ENCODE measurements at regions not wholly inside any gene's neighbourhood (a gene's known extent, or its start where the extent isn't known, plus 50 kb on each side); places are given as distances from the start of the nearest gene placed in this dataset.

GRCh38 chr10:121098751-121099150 is 247.6 kb downstream of the WDR11 start:
- H3K4me1 Mint-ChIP-seq (ENCODE audit: low read depth), result no peaks in the 10 kb centered on the region
- no peak overlapping the region for H3K4me3 Mint-ChIP-seq
- no peaks in the 10 kb centered on the region for H3K36me3 Mint-ChIP-seq (ENCODE audit: low read depth)
- H3K27ac Mint-ChIP-seq, result no peak overlapping the region
- H3K27me3 Mint-ChIP-seq, result no peaks in the 10 kb centered on the region
- H3K9me3 Mint-ChIP-seq, result no peaks in the 10 kb centered on the region
- intact Hi-C loops (cut with micrococcal nuclease), result no loop called here

DNA sequence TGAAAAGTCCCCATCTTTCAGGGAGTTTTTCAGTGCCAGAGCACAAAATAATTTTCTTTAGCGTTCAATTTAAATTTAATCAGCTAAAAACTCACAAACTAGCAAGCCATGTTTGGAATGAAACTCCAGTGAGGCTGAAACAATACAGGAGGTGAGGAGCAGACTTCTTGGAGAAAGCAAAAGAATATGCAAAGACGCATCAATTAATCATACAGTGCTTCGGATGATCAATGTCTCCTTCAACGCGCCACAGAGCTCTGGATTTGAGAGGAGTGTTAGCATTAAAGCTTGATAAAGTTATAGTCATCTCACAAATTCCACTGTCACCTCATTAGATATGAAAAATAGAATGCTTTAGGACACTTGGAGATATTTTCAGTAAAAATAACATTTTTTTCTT is 248.0 kb downstream of the WDR11 start:
- Mint-ChIP-seq H3K27me3 (no peaks in the 10 kb centered on the region), H3K27ac (no peak overlapping the region), H3K36me3 (ENCODE audit: low read depth) (no peaks in the 10 kb centered on the region), H3K4me1 (ENCODE audit: low read depth) (no peaks in the 10 kb centered on the region), H3K4me3 (no peak overlapping the region), H3K9me3 (no peaks in the 10 kb centered on the region)
- intact Hi-C loops (cut with micrococcal nuclease), result no loop called here

DNA sequence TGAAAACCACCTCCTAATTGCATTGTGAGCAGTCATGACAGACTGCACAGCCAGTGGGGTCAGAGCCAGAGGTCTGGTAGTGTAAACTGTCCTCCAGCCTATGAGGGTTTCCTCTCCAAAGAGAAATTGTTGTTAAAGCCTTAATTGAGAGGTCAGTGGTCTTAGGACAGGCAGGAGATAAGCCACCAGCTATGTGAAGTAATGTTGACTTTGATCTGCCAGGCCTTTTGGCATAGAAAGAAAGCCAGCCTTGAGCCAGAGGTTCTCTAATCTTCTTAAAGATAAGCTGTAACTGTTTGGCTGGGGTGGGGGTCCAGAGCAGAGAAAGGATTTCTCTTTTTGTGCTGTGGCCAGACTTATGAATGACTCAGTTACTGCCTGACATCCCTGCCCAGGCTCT is 248.4 kb downstream of the WDR11 start:
- H3K27ac Mint-ChIP-seq, result no peak overlapping the region
- no peaks in the 10 kb centered on the region for H3K36me3 Mint-ChIP-seq (ENCODE audit: low read depth)
- intact Hi-C loops (cut with micrococcal nuclease), result no loop called here
- no peak overlapping the region for H3K4me3 Mint-ChIP-seq
- no peaks in the 10 kb centered on the region for H3K4me1 Mint-ChIP-seq (ENCODE audit: low read depth)
- H3K27me3 Mint-ChIP-seq, result no peaks in the 10 kb centered on the region
- no peaks in the 10 kb centered on the region for H3K9me3 Mint-ChIP-seq

DNA sequence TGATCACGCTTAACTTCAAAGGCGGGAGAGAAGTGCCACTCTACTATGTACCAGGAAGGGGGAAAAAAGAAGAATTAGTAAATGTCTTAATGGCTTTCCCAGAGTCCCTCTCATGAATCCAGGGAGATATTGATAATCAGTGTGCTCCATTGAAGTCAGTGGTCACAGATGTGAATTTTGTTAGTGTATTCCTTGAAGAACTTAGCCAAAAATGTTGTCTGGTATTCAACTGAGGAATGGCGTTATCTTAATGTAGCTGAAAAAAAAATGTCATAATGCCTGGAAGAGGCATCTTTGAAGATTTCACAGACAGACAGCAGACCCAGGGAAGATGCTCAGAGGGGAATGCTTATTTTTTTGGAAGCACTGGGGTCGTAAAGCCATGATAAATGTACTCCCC is 250.4 kb downstream of the WDR11 start:
- Mint-ChIP-seq H3K4me3 (no peak overlapping the region), H3K9me3 (no peaks in the 10 kb centered on the region), H3K36me3 (ENCODE audit: low read depth) (no peaks in the 10 kb centered on the region), H3K4me1 (ENCODE audit: low read depth) (no peaks in the 10 kb centered on the region), H3K27me3 (no peaks in the 10 kb centered on the region), H3K27ac (no peak overlapping the region)
- intact Hi-C loops (cut with micrococcal nuclease), result no loop called here

DNA sequence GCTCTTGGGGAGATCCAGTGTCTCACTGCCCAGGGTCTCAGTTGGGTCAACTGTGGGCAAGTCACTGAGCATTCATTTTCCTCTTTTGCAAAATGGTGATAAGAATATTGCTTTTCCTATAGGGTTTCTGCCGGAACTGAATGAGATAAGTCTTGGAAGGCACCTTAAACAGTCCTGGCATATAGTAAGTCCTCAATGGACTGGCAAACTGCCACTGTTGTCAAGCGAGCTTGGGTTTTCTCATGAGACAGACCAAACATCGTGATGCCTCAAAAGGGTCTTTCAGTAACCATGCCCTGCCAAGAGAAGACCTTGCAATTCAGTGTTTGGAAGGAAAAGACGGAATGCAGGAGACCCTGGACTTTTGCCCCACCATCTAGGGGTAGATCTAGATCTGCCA is 251.5 kb downstream of the WDR11 start:
- H3K27ac Mint-ChIP-seq, result no peak overlapping the region
- no peaks in the 10 kb centered on the region for H3K9me3 Mint-ChIP-seq
- H3K4me3 Mint-ChIP-seq, result no peak overlapping the region
- H3K36me3 Mint-ChIP-seq (ENCODE audit: low read depth), result no peaks in the 10 kb centered on the region
- intact Hi-C loops (cut with micrococcal nuclease), result no loop called here
- no peaks in the 10 kb centered on the region for H3K27me3 Mint-ChIP-seq
- no peaks in the 10 kb centered on the region for H3K4me1 Mint-ChIP-seq (ENCODE audit: low read depth)

GRCh38 chr10:121104476-121105111 is 253.4 kb downstream of the WDR11 start:
- Mint-ChIP-seq H3K27ac (no peak overlapping the region), H3K4me3 (no peak overlapping the region), H3K36me3 (ENCODE audit: low read depth) (no peaks in the 10 kb centered on the region), H3K4me1 (ENCODE audit: low read depth) (no peaks in the 10 kb centered on the region), H3K9me3 (no peaks in the 10 kb centered on the region), H3K27me3 (no peaks in the 10 kb centered on the region)
- intact Hi-C loops (cut with micrococcal nuclease), result no loop called here

DNA sequence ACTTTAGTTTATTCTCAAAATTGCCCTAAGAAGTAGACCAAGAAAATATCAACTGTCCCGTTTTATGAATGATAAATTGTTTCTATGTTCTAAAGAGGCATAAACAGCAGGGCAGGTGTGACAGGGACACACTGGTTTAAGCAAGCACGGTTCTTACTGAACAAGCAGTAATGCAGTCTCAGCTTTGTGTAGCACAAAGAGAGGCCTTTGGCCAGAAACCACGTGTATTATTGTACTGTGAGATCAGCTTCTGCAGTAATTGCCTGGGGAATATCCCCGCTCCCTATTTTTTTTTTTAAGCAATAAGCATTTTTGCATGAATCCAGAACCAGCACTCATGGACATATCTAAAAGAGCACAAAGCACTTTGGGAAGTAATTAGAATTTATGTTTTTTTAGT is 255.4 kb downstream of the WDR11 start:
- H3K4me3 Mint-ChIP-seq, result no peak overlapping the region
- no peaks in the 10 kb centered on the region for H3K27me3 Mint-ChIP-seq
- intact Hi-C loops (cut with micrococcal nuclease), result no loop called here
- H3K9me3 Mint-ChIP-seq, result no peaks in the 10 kb centered on the region
- H3K4me1 Mint-ChIP-seq (ENCODE audit: low read depth), result no peaks in the 10 kb centered on the region
- no peak overlapping the region for H3K27ac Mint-ChIP-seq
- no peaks in the 10 kb centered on the region for H3K36me3 Mint-ChIP-seq (ENCODE audit: low read depth)

GRCh38 chr10:121108051-121108450 is 256.9 kb downstream of the WDR11 start:
- Mint-ChIP-seq H3K4me3 (no peak overlapping the region), H3K27me3 (no peaks in the 10 kb centered on the region), H3K27ac (no peak overlapping the region), H3K4me1 (ENCODE audit: low read depth) (no peaks in the 10 kb centered on the region), H3K9me3 (no peaks in the 10 kb centered on the region), H3K36me3 (ENCODE audit: low read depth) (no peaks in the 10 kb centered on the region)
- intact Hi-C loops (cut with micrococcal nuclease), result no loop called here

GRCh38 chr10:121110369-121110768 is 259.2 kb downstream of the WDR11 start:
- no peaks in the 10 kb centered on the region for H3K36me3 Mint-ChIP-seq (ENCODE audit: low read depth)
- no peaks in the 10 kb centered on the region for H3K27me3 Mint-ChIP-seq
- intact Hi-C loops (cut with micrococcal nuclease), result no loop called here
- no peaks in the 10 kb centered on the region for H3K4me1 Mint-ChIP-seq (ENCODE audit: low read depth)
- no peak overlapping the region for H3K27ac Mint-ChIP-seq
- H3K4me3 Mint-ChIP-seq, result no peak overlapping the region
- H3K9me3 Mint-ChIP-seq, result peaks cover 8% of the 10 kb centered on the region

- Mint-ChIP-seq H3K4me1 (ENCODE audit: low read depth) (no peaks in the 10 kb centered on the region), H3K4me3 (no peak overlapping the region), H3K9me3 (peaks cover 21% of the 10 kb centered on the region), H3K27ac (no peak overlapping the region), H3K36me3 (ENCODE audit: low read depth) (no peaks in the 10 kb centered on the region), H3K27me3 (no peaks in the 10 kb centered on the region)
- intact Hi-C loops (cut with micrococcal nuclease), result no loop called here
Measured at GRCh38 chr10:121112136-121112535, 261.0 kb downstream of the WDR11 start.

DNA sequence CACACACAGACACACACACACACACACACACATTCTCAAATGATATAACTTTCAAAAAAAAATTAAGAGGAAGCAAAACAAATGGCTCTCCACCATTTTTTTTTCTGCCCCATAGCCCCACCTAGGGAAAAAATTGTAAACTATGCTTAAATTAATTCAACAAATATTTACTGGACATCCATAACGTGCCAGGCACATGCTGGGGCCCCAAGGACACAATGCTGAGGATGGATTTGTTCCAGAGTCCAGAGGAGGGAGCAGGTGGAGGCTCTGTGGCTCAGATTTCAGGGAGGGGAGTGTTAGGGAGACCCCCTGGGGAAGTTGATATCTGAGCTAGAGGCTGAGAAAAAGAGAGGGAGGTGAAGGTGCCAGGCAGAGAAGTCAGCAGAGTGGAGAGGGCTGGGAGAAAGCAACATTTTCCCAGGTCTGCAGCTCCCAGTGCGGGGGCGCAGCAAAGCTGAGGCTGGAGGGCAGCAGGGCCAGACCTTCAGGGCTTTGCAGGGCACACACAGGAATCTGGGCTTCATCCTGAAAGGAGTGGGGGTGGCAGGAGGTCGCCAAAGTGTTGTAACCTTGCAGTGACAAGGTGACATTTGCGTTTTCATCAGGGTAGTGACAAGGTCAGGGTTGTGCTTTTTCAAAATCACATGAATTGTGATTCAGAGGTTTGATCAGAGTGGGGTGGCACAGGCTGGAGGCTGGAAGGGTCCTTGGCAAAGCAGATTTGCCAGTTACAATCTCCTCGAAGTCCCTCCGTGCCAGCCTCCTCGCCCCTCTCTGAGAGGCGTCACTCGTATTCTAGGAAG is 261.6 kb downstream of the WDR11 start:
- H3K36me3 Mint-ChIP-seq (ENCODE audit: low read depth), result no peaks in the 10 kb centered on the region
- no peak overlapping the region for H3K27ac Mint-ChIP-seq
- no peaks in the 10 kb centered on the region for H3K27me3 Mint-ChIP-seq
- no peaks in the 10 kb centered on the region for H3K4me1 Mint-ChIP-seq (ENCODE audit: low read depth)
- H3K9me3 Mint-ChIP-seq, result peaks cover 22% of the 10 kb centered on the region
- no peak overlapping the region for H3K4me3 Mint-ChIP-seq
- intact Hi-C loops (cut with micrococcal nuclease), result no loop called here

GRCh38 chr10:121113385-121113696 is 262.2 kb downstream of the WDR11 start:
- intact Hi-C loops (cut with micrococcal nuclease), result no loop called here
- no peaks in the 10 kb centered on the region for H3K4me1 Mint-ChIP-seq (ENCODE audit: low read depth)
- H3K4me3 Mint-ChIP-seq, result no peak overlapping the region
- H3K36me3 Mint-ChIP-seq (ENCODE audit: low read depth), result no peaks in the 10 kb centered on the region
- H3K9me3 Mint-ChIP-seq, result peaks cover 22% of the 10 kb centered on the region
- no peaks in the 10 kb centered on the region for H3K27me3 Mint-ChIP-seq
- no peak overlapping the region for H3K27ac Mint-ChIP-seq

DNA sequence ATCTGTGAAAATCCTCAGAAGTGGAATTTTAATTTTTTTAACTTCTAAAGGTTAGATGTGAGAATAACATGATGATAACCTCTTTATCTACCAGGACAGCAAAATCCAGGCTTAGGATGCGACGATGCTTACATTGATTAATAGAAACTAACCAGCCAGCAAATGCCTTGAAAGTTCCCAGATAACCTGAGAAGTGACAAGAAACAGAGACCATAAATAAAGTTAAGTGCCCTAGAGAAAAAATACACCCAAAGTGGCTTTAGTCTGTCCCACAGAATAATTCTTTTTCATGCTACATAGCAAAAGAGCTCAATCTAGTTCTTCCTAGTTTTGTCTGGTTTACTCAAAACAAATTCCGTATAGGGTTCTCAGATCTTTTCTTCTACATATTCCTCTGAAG is 262.7 kb downstream of the WDR11 start:
- Mint-ChIP-seq H3K36me3 (ENCODE audit: low read depth) (no peaks in the 10 kb centered on the region), H3K4me1 (ENCODE audit: low read depth) (no peaks in the 10 kb centered on the region), H3K4me3 (no peak overlapping the region), H3K27ac (no peak overlapping the region), H3K27me3 (no peaks in the 10 kb centered on the region), H3K9me3 (peaks cover 22% of the 10 kb centered on the region)
- intact Hi-C loops (cut with micrococcal nuclease), result no loop called here

- H3K27me3 Mint-ChIP-seq, result no peaks in the 10 kb centered on the region
- no peak overlapping the region for H3K27ac Mint-ChIP-seq
- no peaks in the 10 kb centered on the region for H3K36me3 Mint-ChIP-seq (ENCODE audit: low read depth)
- intact Hi-C loops (cut with micrococcal nuclease), result no loop called here
- no peak overlapping the region for H3K4me3 Mint-ChIP-seq
- no peaks in the 10 kb centered on the region for H3K4me1 Mint-ChIP-seq (ENCODE audit: low read depth)
- H3K9me3 Mint-ChIP-seq, result peaks cover 22% of the 10 kb centered on the region
Measured at GRCh38 chr10:121115154-121115553, 264.0 kb downstream of the WDR11 start.

DNA sequence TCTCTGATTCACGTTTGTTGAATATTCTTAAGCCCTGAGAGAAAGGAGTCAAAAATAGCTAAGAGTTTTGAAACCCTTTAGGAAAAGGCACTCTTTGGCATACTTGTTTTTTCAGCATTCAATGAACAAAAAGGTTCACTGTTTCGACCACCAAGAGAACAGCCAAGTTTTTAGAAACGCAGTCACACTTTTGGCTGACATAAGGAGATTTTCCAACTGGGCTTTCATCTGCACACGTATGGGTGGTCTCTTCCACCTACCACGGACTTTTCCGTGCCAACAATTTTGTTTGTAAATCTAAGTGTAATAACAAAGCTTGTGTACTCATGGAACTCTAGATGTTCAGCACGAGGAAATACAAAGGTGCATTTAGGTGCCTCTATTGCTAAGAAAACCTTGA is 270.3 kb downstream of the WDR11 start:
- Mint-ChIP-seq H3K4me1 (ENCODE audit: low read depth) (no peaks in the 10 kb centered on the region), H3K27ac (no peak overlapping the region), H3K36me3 (ENCODE audit: low read depth) (no peaks in the 10 kb centered on the region), H3K9me3 (peaks cover 7% of the 10 kb centered on the region), H3K4me3 (no peak overlapping the region), H3K27me3 (no peaks in the 10 kb centered on the region)
- intact Hi-C loops (cut with micrococcal nuclease), result no loop called here

Measured in dendritic cell treated with granulocyte-macrophage colony-stimulating factor and Interleukin-4, amounts not matched to agents 40 ng/mL and 50 ng/mL, for 4 days (primary cell).